HEK293 (cell line): ENCODE measurements at regions not wholly inside any gene's neighbourhood (a gene's known extent, or its start where the extent isn't known, plus 50 kb on each side); places are given as distances from the start of the nearest gene placed in this dataset.

Source experiments
- CTCF ChIA-PET: fragments of 350-600 bp; formaldehyde crosslinking; extraction: SDS; loops from one replicate; lab custom pipeline; 2021; ENCODE audit warnings: antibody characterized with exemption; lab: Yijun Ruan, JAX
- POLR2A ChIA-PET: fragments of 300-600 bp; formaldehyde crosslinking; extraction: SDS; loops from one replicate; lab custom pipeline; 2020; ENCODE audit warnings: antibody characterized with exemption, inconsistent platforms; lab: Yijun Ruan, JAX
- H3K27ac ChIP-seq: fragments of 200-500 bp; sonication (Bioruptor generic); 2 replicates; pipeline ENCODE4 v1.5.1; 2014; ENCODE audit warnings: low read depth, low read length, control low read depth, inconsistent platforms; ENCODE audit errors: extremely low read depth
- H3K36me3 ChIP-seq, 2 experiments: fragments of 200-500 bp in 1 of 2; sonication (Bioruptor generic) in 1 of 2; 1 replicate in 1 of 2; 2 replicates in 1 of 2; pipeline ENCODE4 v1.5.1; 2014 to 2017; ENCODE audit warnings: inconsistent platforms in 2 of 2, low read length in 2 of 2; ENCODE audit not compliant: control insufficient read depth in 2 of 2, insufficient read depth in 1 of 2
- H3K4me1 ChIP-seq: fragments of 200-500 bp; sonication (Bioruptor generic); 2 replicates; pipeline ENCODE4 v1.5.1; 2014; ENCODE audit warnings: mild to moderate bottlenecking, low read length, inconsistent platforms; ENCODE audit not compliant: control insufficient read depth, insufficient read depth
- H3K4me3 ChIP-seq: 2 replicates; pipeline ENCODE4 v1.5.1; 2011; ENCODE audit warnings: low read depth, mild to moderate bottlenecking, control low read depth, low read length, moderate library complexity
- H3K9me3 ChIP-seq: fragments of 200-500 bp; sonication (Bioruptor generic); 2 replicates; pipeline ENCODE4 v1.5.1; 2014; ENCODE audit warnings: low read depth, low read length, inconsistent platforms; ENCODE audit not compliant: control insufficient read depth, insufficient read depth
- AEBP2 ChIP-seq: fragments of 450-650 bp; formaldehyde crosslinking; IDR thresholded peaks from 2 replicates; pipeline ENCODE4 v1.5.1; 2016; ENCODE audit warnings: missing biosample characterization, missing genetic modification characterization, borderline replicate concordance
- GFI1B ChIP-seq: fragments of 450-650 bp; formaldehyde crosslinking; IDR thresholded peaks from 2 replicates; pipeline ENCODE4 v1.5.1; 2016; ENCODE audit warnings: missing biosample characterization, missing genetic modification characterization
- SALL2 ChIP-seq: fragments of 450-650 bp; formaldehyde crosslinking; IDR thresholded peaks from 2 replicates; pipeline ENCODE4 v1.5.0; 2017; ENCODE audit warnings: missing biosample characterization, mild to moderate bottlenecking, missing genetic modification characterization, borderline replicate concordance
- WT1 ChIP-seq: fragments of 450-650 bp; formaldehyde crosslinking; IDR thresholded peaks from 2 replicates; pipeline ENCODE4 v1.5.1; 2016; ENCODE audit warnings: missing biosample characterization, missing genetic modification characterization
- ZFP3 ChIP-seq: fragments of 450-650 bp; formaldehyde crosslinking; IDR thresholded peaks from 2 replicates; pipeline ENCODE4 v1.5.1; 2016; ENCODE audit warnings: low read depth, missing biosample characterization, missing genetic modification characterization
- ZNF10 ChIP-seq: fragments of 450-650 bp; formaldehyde crosslinking; IDR thresholded peaks from 2 replicates; pipeline ENCODE4 v1.5.1; 2017; ENCODE audit warnings: missing biosample characterization, missing genetic modification characterization
- ZNF19 ChIP-seq: fragments of 450-650 bp; formaldehyde crosslinking; IDR thresholded peaks from 2 replicates; pipeline ENCODE4; 2016; ENCODE audit warnings: missing biosample characterization, missing genetic modification characterization, low read depth
- ZNF248 ChIP-seq: fragments of 450-650 bp; formaldehyde crosslinking; IDR thresholded peaks from 2 replicates; pipeline ENCODE4 v1.5.1; 2017; ENCODE audit warnings: missing biosample characterization, missing genetic modification characterization
- ZNF266 ChIP-seq: fragments of 450-650 bp; formaldehyde crosslinking; IDR thresholded peaks from 2 replicates; pipeline ENCODE4 v1.5.1; 2016; ENCODE audit warnings: missing biosample characterization, missing genetic modification characterization, low read depth
- ZNF366 ChIP-seq: fragments of 450-650 bp; formaldehyde crosslinking; conservative IDR thresholded peaks from 2 replicates; pipeline ENCODE4 v1.5.1; 2016; ENCODE audit warnings: missing biosample characterization, missing genetic modification characterization
- ZNF423 ChIP-seq: fragments of 450-650 bp; formaldehyde crosslinking; IDR thresholded peaks from 2 replicates; pipeline ENCODE4 v1.5.1; 2016; ENCODE audit warnings: missing biosample characterization, missing genetic modification characterization
- ZNF426 ChIP-seq: fragments of 450-650 bp; formaldehyde crosslinking; IDR thresholded peaks from 2 replicates; pipeline ENCODE4 v1.5.1; 2017; ENCODE audit warnings: missing biosample characterization, missing genetic modification characterization, mild to moderate bottlenecking, inconsistent platforms, moderate library complexity
- ZNF433 ChIP-seq: fragments of 450-650 bp; formaldehyde crosslinking; IDR thresholded peaks from 2 replicates; pipeline ENCODE4 v1.5.1; 2016; ENCODE audit warnings: missing biosample characterization, missing genetic modification characterization, low read depth
- ZNF510 ChIP-seq: fragments of 450-650 bp; formaldehyde crosslinking; IDR thresholded peaks from 2 replicates; pipeline ENCODE4 v1.5.1; 2018; ENCODE audit warnings: mild to moderate bottlenecking, missing genetic modification characterization, missing biosample characterization; ENCODE audit not compliant: insufficient replicate concordance
- ZNF558 ChIP-seq: fragments of 450-650 bp; formaldehyde crosslinking; IDR thresholded peaks from 2 replicates; pipeline ENCODE4 v1.5.1; 2016; ENCODE audit warnings: missing biosample characterization, missing genetic modification characterization
- ZNF623 ChIP-seq: fragments of 450-650 bp; formaldehyde crosslinking; IDR thresholded peaks from 2 replicates; pipeline ENCODE4 v1.5.1; 2016; ENCODE audit warnings: missing biosample characterization, missing genetic modification characterization
- ZNF692 ChIP-seq: fragments of 450-650 bp; formaldehyde crosslinking; IDR thresholded peaks from 2 replicates; pipeline ENCODE4 v1.5.1; 2016; ENCODE audit warnings: missing biosample characterization, missing genetic modification characterization
- ZNF701 ChIP-seq: fragments of 450-650 bp; formaldehyde crosslinking; IDR thresholded peaks from 2 replicates; pipeline ENCODE4 v1.5.1; 2016; ENCODE audit warnings: missing biosample characterization, missing genetic modification characterization
- ZNF785 ChIP-seq: fragments of 450-650 bp; formaldehyde crosslinking; IDR thresholded peaks from 2 replicates; pipeline ENCODE4 v1.5.1; 2016; ENCODE audit warnings: missing biosample characterization, missing genetic modification characterization

- CTCF ChIA-PET, result interaction anchor here (0.6 to 1.4 kb wide), 3 partner anchors 255 to 322 kb away, joined by 3 to 5 read pairs (median 4); no protein-coding TSS in a partner anchor
These were observed 53.9 kb upstream of the RAB6D start for GRCh38 chr2:131417886-131418285.

GRCh38 chr2:131413785-131414184 lies 49.8 kb upstream of the RAB6D start:
- ChIA-PET CTCF (interaction anchor here (0.6 to 2.7 kb wide), 14 partner anchors 9 to 1164 kb away, joined by 3 to 29 read pairs (median 5); partner anchors contain the start of gene MZT2A), POLR2A (no interaction called here)

More at GRCh38 chr2:131417886-131418285, 53.9 kb upstream of the RAB6D start:
- Histone ChIP-seq H3K36me3 (no peaks in the 10 kb centered on the region), H3K4me1 (no peaks in the 10 kb centered on the region; the same call in 1 of the 2 replicates), H3K27ac (no peak overlapping the region), H3K9me3 (no peaks in the 10 kb centered on the region), H3K4me3 (no peak overlapping the region)
- POLR2A ChIA-PET, result no interaction called here
- no peak for TF ChIP-seq ZNF623
- TF ChIP-seq ZNF510, result no peak
- TF ChIP-seq ZNF366, result no peak
- TF ChIP-seq SALL2, result no peak

More at GRCh38 chr2:131413785-131414184, 49.8 kb upstream of the RAB6D start:
- Histone ChIP-seq H3K9me3 (no peaks in the 10 kb centered on the region), H3K36me3 (no peaks in the 10 kb centered on the region), H3K27ac (no peak overlapping the region), H3K4me3 (no peak overlapping the region), H3K4me1 (no peaks in the 10 kb centered on the region)
- TF ChIP-seq ZNF366 (no peak), ZNF785 (no peak), ZFP3 (no peak), ZNF10 (tag by site-specific recombination) (no peak), GFI1B (tag by site-specific recombination) (no peak), WT1 (tag by site-specific recombination) (no peak), ZNF433 (tag by site-specific recombination) (no peak), ZNF266 (tag by site-specific recombination) (no peak), ZNF426 (no peak), ZNF423 (tag by site-specific recombination) (no peak), ZNF692 (no peak), ZNF558 (tag by site-specific recombination) (no peak), ZNF701 (tag by site-specific recombination) (no peak), ZNF248 (tag by site-specific recombination) (no peak), ZNF19 (no peak), AEBP2 (no peak)
